ENCODE measurements at regions not wholly inside any gene's neighbourhood (a gene's known extent, or its start where the extent isn't known, plus 50 kb on each side); places are given as distances from the start of the nearest gene placed in this dataset.

DNA sequence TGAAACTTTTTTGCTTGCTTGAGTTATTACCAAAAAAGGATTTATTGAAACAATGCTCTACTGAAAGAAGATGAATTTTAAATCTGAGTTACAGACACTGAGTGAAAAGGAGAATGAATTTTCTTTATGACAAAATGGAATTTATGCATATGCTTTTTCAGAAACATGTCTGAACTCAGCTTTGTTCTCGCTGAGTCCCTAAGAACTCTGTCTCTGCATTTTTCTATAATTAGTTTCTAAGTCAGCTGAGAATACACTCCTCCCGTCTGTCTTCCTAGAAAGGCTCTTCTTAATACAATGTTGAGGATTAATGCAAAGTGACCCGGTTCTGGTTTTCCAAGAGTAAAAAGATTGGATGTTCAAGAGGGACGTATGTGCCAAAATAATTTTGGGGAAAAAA is 463.5 kb downstream of the NKX6-1 start:
- H3K27me3 ChIP-seq: no peaks in the 10 kb centered on the region
- intact Hi-C loops (cut with DNase I; ENCODE audit: low total_unique reads): no loop called here

DNA sequence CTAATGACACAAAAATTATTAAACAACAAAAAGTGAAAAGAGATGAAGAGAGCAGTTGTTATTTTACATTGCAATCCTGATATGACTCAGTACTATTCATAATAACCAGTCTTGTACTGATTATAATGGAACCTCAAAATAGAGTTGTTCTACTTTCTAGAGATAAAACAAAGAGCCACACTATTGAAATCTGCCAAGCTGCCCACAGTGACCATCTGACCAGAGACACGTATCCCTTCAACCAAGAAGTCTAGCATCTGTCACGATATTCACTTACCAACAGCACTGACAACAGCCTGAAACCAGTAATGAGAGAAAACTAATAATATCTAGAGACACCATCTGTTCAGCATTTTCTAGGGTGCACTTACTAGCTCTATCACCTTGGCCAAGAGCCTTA is 466.7 kb downstream of the NKX6-1 start:
- no peak overlapping the region for H3K4me3 ChIP-seq
- WGBS, 2 donors: 85 to 86% methylated on average over 2 of the region's 2 CpGs
- no peaks in the 10 kb centered on the region for H3K27me3 ChIP-seq
- TF ChIP-seq POLR2A (IDR thresholded peaks at IDR 0.05): no peak
- TF ChIP-seq, protein P1, sequence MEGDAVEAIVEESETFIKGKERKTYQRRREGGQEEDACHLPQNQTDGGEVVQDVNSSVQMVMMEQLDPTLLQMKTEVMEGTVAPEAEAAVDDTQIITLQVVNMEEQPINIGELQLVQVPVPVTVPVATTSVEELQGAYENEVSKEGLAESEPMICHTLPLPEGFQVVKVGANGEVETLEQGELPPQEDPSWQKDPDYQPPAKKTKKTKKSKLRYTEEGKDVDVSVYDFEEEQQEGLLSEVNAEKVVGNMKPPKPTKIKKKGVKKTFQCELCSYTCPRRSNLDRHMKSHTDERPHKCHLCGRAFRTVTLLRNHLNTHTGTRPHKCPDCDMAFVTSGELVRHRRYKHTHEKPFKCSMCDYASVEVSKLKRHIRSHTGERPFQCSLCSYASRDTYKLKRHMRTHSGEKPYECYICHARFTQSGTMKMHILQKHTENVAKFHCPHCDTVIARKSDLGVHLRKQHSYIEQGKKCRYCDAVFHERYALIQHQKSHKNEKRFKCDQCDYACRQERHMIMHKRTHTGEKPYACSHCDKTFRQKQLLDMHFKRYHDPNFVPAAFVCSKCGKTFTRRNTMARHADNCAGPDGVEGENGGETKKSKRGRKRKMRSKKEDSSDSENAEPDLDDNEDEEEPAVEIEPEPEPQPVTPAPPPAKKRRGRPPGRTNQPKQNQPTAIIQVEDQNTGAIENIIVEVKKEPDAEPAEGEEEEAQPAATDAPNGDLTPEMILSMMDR (IDR thresholded peaks at IDR 0.05): no peak
- H3K27ac ChIP-seq: no peak overlapping the region
- no peak for DNase-seq
- intact Hi-C loops (cut with DNase I; ENCODE audit: low total_unique reads): no loop called here
- no peaks in the 10 kb centered on the region for H3K36me3 ChIP-seq (ENCODE audit: low read depth, missing control alignments)
- H3K9me3 ChIP-seq: no peaks in the 10 kb centered on the region
- no peaks in the 10 kb centered on the region for H3K4me1 ChIP-seq

More for the DNA sequence above, 463.5 kb downstream of the NKX6-1 start:
- no peak for DNase-seq
- Histone ChIP-seq H3K4me1 (no peaks in the 10 kb centered on the region), H3K27ac (no peak overlapping the region), H3K4me3 (no peak overlapping the region), H3K36me3 (ENCODE audit: low read depth, missing control alignments) (no peaks in the 10 kb centered on the region), H3K9me3 (no peaks in the 10 kb centered on the region)
- no peak for TF ChIP-seq POLR2A (IDR thresholded peaks at IDR 0.05)
- TF ChIP-seq, protein P1 (IDR thresholded peaks at IDR 0.05): no peak
- 69 to 75% methylated on average over 4 of the region's 4 CpGs for WGBS, 2 donors

DNA sequence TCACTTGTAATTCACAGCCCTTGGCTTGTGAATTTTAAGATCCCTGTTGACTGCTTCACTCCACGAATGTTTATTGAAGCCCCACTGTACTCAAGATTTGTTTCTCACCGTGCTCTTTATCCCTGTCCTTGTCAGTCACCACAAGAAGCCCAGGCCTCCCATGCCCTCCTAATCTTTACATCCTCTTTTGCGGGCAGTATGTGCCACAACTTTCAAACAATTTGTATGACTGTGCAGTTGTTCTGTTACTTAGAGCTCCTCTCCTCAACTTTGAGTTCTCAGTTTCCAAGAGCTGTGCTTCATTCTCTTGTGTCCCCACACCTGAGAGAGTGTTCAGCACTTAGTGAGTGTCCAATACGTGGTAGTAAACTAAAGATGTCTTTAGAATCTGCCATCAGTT is 467.7 kb downstream of the NKX6-1 start:
- Histone ChIP-seq H3K4me3 (no peak overlapping the region), H3K27me3 (no peaks in the 10 kb centered on the region), H3K9me3 (no peaks in the 10 kb centered on the region), H3K4me1 (no peaks in the 10 kb centered on the region), H3K36me3 (ENCODE audit: low read depth, missing control alignments) (no peaks in the 10 kb centered on the region), H3K27ac (no peak overlapping the region)
- TF ChIP-seq, protein P1 (IDR thresholded peaks at IDR 0.05): no peak
- no peak for TF ChIP-seq POLR2A (IDR thresholded peaks at IDR 0.05)
- intact Hi-C loops (cut with DNase I; ENCODE audit: low total_unique reads): no loop called here
- 52 to 76% methylated on average over 4 of the region's 4 CpGs for WGBS, 2 donors
- DNase-seq: no peak

DNA sequence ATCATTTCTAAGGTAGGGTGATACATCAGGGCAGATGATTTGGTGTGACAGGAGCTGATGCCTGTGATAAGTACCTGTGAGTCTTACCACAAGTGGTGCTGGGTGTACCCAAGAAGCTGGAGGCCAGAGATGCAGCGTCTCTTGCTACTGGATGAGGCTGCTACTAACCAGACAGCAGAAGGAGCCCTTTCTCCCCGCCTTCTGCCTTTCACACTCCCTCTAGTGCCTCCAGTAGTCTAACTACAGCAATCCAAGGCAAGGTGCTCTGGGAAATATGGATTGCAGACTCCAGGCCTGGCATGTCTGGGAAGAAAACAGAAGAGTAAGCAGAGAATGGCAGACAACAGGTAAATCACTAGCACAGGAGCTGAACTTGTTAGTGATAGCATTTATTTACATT is 470.8 kb downstream of the NKX6-1 start:
- Histone ChIP-seq H3K36me3 (ENCODE audit: low read depth, missing control alignments) (no peaks in the 10 kb centered on the region), H3K27ac (no peak overlapping the region), H3K27me3 (no peaks in the 10 kb centered on the region), H3K4me3 (no peak overlapping the region), H3K4me1 (no peaks in the 10 kb centered on the region), H3K9me3 (no peaks in the 10 kb centered on the region)
- no peak for DNase-seq
- intact Hi-C loops (cut with DNase I; ENCODE audit: low total_unique reads): no loop called here
- 81 to 83% methylated on average over 2 of the region's 2 CpGs for WGBS, 2 donors
- no peak for TF ChIP-seq POLR2A (IDR thresholded peaks at IDR 0.05)
- TF ChIP-seq, protein P1 (IDR thresholded peaks at IDR 0.05): no peak

DNA sequence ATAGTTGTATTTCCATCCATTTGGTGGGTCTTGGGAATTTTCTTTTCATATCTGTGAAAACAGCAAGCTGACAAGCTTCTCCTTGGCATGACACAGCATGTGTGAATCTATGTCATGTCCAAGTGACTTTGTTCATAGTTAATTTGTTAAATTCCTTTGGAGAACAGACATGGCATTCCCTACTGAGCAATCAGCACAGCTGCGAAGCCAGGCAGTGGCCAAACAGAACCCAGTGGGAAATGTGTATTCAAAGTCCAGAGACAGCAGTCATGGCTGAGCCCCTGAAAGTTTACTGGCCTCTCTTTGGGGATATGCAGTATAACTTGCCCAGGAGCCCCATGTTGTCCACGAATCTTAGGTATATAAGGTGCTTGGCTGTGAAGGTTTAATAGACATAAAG is 474.7 kb downstream of the NKX6-1 start:
- H3K9me3 ChIP-seq: no peaks in the 10 kb centered on the region

More for the DNA sequence above, 474.7 kb downstream of the NKX6-1 start:
- Histone ChIP-seq H3K36me3 (ENCODE audit: low read depth, missing control alignments) (no peaks in the 10 kb centered on the region), H3K27me3 (no peaks in the 10 kb centered on the region), H3K4me1 (no peaks in the 10 kb centered on the region), H3K4me3 (no peak overlapping the region), H3K27ac (no peak overlapping the region)
- intact Hi-C loops (cut with DNase I; ENCODE audit: low total_unique reads): no loop called here
- no peak for TF ChIP-seq POLR2A (IDR thresholded peaks at IDR 0.05)
- TF ChIP-seq, protein P1 (IDR thresholded peaks at IDR 0.05): no peak
- WGBS, 2 donors: 89 to 91% methylated on average over 2 of the region's 2 CpGs
- DNase-seq: no peak

Measured in testis (tissue), 2 donors.